LHCN-M2 (cell line): ENCODE measurements at regions not wholly inside any gene's neighbourhood (a gene's known extent, or its start where the extent isn't known, plus 50 kb on each side); places are given as distances from the start of the nearest gene placed in this dataset.

Experiments used
- DNase-seq: peaks from one replicate; pipeline ENCODE4 v3.0.0-alpha.2; 2012; ENCODE audit warnings: low read depth

DNA sequence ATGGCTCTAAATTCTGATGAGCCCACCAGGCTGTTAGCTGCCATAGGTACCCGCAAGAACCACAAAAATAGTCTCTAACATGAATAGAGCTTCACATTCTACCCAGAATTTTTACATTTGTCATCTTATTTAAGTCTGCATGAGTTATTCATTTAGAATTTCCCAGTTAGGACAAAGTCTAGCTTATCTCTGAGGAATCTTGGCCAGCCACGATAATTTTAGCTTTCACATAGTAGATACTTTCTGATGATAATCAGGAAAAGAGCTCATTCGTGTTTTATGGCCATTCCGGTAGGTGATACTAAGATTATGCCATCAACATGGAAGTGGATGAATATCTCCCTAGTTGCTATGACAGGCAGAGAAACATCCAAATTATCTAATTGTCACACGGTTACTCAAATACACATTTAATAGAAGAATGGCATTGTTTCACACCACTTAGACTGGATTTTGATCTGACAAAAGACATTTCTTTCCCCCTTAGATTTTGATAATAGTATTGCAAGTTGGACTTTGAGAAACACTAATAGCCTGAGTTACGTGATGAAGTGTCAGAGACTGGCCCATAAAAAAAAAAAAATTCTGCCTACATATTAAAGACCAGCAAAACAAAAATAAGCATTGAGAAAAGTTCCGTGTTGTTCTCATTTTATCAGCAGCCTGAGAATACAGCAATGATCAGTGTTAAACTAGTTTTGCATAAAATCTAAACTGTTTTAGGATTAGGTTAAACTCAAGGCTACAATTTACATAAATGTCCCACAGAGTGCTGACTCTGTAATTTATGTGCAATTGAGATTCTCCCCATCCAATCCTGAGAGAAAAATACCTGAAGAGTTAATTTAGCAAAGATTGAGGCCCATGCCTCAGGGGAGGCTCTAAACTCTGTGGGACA, 397.5 kb upstream of the ARID1B start:
- DNase-seq = no peak

- no peak for DNase-seq
Observed at GRCh38 chr6:156378853-156379252, 398.3 kb upstream of the ARID1B start.

DNA sequence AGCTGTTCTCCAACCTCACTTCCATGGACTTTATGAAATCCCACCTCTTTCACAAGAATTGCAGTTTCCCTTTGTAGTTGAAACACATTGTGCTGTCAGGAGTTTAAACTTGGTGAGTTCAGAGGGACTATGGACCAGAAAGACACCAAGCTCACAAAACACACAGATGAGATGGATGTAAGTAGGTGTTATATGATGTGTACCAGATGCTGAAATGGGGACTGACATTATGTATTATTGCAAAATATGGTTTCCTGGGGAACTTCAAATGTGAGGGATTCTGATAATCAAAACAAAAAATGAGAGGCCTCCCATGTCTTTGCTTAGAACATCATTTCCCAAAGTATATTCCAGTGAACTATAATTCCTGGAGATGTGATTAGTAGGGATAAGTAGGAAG, 401.1 kb upstream of the ARID1B start:
- no peak for DNase-seq

DNA sequence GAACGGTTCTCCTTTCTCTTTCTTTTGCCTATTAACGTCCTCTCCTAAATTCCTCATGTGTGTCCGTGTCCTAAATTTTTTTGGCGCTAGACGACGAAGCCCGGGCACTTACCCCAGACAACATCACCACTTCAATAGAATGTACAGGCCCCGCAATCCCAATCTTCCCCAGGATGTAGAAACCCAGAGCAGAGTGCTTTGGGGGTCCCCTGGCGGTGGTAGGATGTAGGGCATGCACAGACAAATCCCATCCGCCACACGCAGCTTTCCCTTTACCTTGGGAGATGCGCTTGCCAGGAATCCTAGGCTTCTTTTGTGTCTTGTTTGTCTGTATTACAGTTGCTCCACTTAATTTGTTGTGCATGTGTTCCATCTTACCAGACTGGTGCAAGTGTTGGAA, 417.3 kb upstream of the ARID1B start:
- DNase-seq = no peak

DNA sequence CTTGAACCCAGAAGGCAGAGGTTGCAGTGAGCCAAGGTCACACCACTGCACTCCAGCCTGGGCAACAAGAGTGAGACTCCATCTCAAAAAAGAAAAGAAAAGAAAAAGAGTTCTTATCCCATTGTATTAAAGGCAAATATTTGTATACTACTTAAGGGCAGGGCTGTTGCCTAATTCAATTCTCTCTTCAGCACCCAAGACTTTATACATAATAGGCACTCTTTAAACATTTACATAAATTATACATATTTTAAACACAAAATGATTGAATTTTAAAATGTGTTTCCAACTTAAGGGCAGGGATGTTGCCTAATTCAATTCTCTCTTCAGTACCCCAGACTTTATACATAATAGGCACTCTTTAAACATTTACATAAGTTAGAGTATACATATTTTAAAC, 424.3 kb upstream of the ARID1B start:
- no peak for DNase-seq

DNA sequence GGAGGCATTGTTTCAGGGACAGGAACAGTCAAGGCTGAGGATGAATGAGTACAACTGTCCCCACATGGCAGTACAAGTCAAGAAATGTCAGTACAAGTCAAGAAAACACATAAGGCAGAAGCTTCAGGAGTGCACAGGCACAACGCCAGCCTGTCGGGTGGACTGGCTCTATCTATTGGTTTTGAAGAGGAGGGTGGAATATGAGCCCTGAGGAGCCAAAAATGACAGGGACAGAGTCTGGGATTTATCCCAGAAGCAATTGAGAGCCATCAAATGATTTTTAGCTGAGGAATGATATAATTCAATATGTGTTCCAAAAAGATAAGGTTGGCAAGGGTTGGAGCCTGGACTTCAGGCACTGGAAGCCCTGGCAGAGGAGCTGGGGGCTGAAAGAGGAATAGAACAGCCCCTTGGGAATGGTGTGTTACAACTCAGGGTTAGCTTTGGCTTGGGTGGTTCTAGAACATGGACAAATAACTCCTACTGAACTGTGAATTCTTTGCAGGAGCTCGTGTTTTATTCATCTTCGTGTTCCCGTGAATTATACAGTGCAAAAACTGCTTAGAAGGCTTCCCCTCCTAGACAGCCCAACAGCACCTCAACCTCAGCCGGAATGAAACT, 425.7 kb upstream of the ARID1B start:
- DNase-seq = no peak

DNA sequence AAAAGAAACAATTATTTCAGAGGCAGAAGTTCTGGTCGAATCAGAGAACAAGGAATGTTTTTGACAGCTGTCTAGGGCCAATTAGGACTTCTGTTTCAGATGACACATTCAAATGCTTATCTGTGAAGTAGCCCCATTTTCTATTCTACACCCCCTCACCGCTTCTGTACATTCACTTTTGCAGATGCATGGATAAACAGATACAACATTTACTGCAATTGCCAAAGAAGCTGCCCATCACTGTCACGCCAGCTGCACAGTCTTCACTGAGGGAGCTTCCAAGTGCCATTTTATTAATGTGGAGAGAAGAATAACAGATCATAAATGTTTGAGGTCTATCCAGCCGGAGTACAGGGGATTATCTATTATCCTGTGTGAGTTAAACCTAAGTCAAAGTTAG, 426.8 kb upstream of the ARID1B start:
- no peak for DNase-seq

- no peak for DNase-seq
Observed at GRCh38 chr6:156348849-156349248, 428.3 kb upstream of the ARID1B start.

DNA sequence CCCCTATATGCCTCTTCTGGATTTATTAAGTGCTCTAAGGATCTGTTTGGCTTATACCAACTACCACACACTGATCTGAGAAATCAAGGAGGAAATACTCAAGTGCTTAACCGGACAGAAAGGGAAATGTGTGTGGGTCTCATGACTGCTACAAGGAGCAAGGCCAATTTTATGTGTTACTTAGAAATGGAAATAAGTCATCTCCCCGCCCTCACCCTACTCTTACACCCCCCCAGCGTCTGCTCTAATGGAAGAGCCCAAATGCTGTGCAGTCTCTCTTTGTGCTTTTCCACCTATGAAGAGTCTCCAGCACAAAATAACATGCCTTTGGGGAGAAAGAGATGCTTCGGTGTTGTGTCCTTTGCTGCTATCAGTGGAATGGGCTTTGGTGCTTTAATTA, 428.8 kb upstream of the ARID1B start:
- no peak for DNase-seq

DNA sequence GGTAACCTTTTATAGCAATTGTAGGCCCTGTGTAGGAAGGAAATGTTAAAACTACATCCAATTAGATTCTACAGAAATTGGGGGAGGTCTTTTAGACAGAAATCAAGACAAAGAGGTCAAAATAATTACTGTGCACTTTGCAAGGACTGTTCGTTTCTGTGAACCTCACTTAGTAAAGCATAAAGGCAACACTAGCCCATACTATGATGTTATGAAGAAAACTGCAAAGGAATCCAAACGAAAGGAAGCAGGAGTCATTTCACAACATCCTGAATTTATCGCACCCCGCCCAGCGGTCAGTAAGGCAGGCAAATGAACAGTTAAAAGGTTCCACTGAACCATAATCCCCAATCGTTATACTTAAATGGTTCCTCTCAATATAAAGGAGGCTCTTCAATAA, 429.5 kb upstream of the ARID1B start:
- DNase-seq = no peak

- DNase-seq = no peak
Observed at GRCh38 chr6:156347246-156347645, 429.9 kb upstream of the ARID1B start.

DNA sequence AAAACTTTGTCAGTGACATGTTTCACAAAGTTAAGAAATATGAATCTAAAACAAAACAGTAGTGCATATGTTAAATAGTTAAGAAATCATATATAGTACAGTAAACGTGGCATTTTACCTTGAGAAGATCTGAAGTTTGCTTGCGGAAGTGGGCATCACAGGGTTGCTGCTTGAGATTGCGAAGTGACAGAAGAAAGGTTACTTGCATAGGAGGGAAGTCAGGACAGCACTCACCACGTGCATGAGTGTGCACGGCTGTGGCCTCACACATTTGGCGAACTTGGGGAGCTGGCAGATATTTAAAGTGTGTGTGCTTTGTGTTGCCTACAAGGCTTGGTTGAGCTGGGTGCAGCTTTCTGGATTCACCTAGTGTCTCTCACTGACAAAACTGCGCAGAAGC, 431.5 kb upstream of the ARID1B start:
- no peak for DNase-seq

DNA sequence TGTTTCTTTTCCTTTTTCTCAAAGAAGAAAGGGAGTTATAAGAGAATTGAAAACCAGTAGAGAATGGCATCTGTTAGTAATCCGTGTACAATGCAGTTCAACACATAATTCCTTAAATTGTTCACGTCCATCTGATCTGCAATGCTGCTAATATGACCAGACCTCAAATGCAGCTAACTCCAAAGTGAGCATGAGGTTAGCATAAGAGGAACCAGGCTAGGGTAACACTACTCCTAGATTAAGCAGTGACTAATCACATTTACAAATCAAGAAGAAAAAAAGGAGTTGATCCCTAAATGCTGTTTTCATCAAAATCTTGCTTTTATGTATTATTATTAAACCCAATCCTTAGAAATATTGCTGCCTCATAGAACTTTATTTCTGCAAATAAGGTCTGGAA, 432.7 kb upstream of the ARID1B start:
- no peak for DNase-seq

DNA sequence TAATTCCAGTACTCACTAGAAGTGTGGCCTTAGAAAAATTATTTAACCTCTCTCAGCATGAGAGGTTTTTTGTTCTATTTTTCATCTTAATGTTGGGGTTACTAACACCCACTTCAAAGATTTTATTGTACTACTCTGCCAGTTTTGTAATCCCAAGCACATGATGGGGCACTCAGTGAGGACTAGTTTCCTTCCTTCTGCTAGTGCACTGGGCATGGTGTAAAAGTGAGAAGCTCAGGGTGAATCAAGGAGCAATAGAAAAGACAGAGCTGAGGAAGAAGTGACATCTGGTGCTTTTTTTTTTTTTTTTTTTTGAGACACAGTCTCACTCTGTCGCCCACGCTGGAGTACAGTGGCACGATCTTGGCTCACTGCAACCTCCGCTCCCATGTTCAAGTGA, 439.4 kb upstream of the ARID1B start:
- DNase-seq = no peak

GRCh38 chr6:156336733-156337132, 440.4 kb upstream of the ARID1B start:
- DNase-seq = no peak

- DNase-seq = no peak
Observed at GRCh38 chr6:156336089-156336488, 441.1 kb upstream of the ARID1B start.

DNA sequence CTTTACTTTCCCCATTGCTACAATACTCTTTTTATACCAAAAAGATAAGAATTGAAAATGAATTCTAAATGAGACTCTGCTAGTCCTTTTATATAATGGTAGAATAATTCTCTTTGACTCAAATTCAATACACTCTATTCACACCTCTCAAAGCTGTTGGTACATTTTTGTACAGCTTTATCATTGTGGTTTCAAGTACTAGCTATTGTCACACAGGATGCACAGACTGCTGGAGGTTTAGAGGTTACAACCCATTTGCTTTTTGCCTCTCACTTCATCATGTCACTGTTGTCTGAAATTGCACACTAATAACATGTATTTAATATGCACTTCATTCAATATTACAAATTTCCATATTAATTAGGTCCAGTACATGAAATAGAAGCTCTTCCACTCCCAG, 442.2 kb upstream of the ARID1B start:
- no peak for DNase-seq

- DNase-seq = no peak
Observed at GRCh38 chr6:156319707-156320106, 457.5 kb upstream of the ARID1B start.

DNA sequence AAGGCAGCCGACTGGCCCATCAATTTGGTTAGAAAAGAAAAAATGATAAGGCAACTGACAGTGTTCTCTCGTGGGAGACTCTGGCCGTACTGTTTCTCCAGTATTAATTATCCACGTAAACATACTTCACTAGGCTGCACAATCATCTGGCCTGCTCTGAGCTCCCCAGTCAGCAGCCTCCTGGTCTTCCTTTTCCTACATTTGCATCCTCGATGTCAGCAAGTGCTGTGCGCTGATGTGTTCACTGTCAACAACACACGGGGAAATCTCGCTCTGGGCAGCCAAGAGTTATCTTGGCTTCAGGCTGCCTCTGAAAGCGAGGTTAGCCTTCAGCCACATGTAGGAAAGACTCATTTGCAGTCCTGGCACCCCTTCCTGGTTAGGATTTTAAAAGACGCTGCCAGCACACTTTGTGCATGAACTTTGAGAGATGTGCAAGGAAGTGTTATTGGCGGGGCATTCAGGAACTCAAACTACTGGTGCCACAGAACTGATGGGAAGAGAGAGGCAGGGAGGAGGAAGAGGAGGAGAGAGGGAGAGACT, 460.5 kb upstream of the ARID1B start:
- DNase-seq = no peak

GRCh38 chr6:156315146-156315545, 462.0 kb upstream of the ARID1B start:
- DNase-seq = no peak

DNA sequence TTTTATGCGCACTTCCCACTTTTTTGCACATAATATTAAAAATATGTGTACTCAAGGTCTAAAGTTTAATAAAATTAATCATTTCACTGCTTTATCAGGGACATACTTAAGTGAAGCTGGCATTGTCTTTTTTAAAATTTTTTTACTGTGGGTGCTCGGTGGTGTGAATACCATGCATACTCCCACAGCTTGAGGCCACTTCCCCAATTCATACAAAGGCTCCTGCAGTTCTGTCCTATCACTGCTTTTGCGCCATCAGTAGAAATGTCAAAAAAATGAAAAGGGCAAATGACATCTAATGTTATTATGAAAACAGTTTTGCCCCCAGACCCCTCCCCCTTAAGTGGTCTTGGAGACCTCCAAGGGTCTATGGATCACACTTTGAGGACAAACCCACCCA, 464.1 kb upstream of the ARID1B start:
- DNase-seq = no peak

- no peak for DNase-seq
Observed at GRCh38 chr6:156311291-156311690, 465.9 kb upstream of the ARID1B start.

GRCh38 chr6:156310701-156311100, 466.5 kb upstream of the ARID1B start:
- no peak for DNase-seq
